Activated gamma-delta T cell treated with anti-CD3 and anti-CD28 coated beads, Interleukin-2, amount 50 U/mL, for 16 hours (primary cell): ENCODE measurements at regions not wholly inside any gene's neighbourhood (a gene's known extent, or its start where the extent isn't known, plus 50 kb on each side); places are given as distances from the start of the nearest gene placed in this dataset.

Experiments used
- DNase-seq: peaks from one replicate; pipeline ENCODE4 v3.0.0-alpha.2; 2020; ENCODE audit warnings: low read depth

- DNase-seq = no peak
Observed at GRCh38 chr22:49091917-49092545, 735.6 kb downstream of the BRD1 start.

DNA sequence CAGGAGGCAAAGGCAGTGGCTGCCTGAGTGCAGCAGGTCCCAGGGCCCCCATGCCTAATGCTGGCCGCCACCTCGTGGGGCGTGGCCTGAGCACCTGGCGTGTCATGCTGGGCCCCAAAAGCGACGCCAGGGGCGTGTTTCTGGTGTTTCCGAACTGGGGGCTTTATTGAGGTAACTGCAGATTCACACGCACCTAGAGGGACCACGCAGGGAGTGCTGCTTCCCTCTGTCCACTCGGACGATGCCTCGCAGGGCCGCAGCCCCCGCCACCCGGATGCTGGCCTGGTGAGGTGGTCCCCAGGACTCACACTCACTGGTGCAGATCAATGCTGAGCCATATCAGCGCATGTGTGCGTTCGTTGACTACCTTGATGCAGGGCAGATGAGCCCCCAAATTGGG is 736.2 kb downstream of the BRD1 start:
- no peak for DNase-seq

DNA sequence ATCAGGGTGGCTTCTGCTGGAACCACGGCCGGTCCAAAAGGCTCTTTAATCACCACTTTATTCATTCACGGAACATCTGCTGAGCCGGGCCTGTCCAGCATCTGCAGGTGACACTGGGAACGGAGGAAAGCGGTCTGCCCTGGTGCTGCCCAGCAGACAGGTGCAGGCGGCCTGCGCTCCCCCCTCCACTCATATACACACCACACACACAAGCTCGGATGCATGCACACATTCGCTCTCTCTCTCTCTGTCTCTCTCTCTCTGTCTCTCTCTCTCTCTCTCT is 736.9 kb downstream of the BRD1 start:
- DNase-seq = no peak

DNA sequence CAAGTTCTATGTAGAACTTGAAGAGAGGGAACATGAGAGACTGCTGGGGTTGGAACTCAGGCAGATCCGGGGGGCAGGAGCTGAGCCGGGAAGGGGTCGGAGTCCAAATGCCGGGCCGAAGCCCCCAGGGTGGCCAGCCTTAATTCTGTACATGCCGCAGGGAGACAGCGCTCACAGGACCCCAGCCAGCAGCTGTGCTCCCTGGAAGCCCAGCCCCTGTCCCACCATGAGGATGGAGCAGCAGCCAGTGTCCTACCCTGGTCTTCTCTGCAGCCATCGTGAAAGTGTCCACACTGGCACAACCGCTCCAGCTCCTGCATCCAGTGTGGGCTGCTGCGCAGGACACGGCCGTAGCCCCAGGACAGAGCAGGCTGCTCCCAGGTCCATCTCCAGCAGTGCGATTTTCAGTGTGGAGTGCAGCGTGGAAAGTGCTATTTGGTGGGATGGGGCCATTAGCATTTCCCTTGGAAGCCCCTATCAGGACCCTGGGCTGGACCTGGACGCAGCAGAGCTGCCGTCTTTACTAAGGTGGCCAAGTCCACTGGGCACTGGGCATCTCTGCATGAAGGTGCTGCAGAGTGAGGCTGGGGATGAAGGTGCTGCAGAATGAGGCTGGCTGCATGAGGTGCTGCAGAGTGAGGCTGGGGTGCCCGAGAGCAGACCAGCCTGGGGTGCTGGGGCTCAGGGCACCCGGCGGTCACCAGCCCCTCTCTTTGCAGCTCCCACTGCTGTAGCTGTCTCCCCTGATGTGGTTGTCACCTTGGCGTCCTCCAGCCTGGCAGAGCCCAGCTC is 737.4 kb downstream of the BRD1 start:
- no peak for DNase-seq

DNA sequence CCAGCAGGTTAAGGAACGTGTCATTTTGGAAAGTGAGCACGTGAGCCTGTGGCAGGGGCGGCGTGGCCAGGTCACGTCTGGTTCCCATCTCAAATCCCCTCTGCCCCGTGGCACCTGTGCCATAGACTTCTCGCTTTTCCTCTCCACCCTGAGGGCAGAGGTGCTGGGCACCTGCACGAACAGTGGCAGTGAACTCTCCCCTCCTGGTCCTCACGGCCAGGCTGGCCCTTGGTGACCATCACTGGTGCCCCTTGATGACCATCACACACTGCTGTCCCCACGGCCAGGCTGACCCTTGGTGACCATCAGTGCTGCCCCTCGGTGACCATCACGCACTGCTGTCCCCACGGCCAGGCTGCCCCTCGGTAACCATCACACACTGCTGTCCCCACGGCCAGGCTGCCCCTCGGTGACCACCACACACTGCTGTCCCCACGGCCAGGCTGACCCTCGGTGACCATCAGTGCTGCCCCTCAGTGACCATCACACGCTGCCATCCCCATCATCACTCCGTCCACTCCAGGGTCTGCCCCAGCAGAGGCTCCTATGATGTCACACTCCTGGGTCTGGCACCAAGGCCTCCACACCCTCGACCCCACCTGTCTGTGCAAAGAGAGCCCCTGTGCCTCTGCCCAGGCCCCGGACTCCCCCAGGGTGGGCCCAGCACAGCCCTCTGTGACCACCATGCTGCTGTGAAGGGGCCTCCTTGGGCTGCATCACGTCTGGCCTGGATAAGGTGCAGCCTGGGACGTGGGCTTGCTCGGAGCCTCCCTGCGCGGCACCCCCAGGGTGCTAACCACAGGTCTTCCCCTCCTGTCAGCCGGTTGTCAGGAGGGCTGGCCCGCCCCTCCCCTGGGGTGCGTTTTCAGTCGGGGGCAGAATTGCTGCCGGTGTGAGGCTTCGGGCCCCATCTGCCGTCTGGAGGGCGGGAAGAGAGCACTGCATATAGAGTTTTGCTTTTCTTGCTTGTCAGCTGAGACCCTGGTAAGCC is 738.6 kb downstream of the BRD1 start:
- DNase-seq = no peak

GRCh38 chr22:49087716-49088601 is 739.7 kb downstream of the BRD1 start:
- DNase-seq = no peak

GRCh38 chr22:49087198-49087597 is 740.5 kb downstream of the BRD1 start:
- no peak for DNase-seq

- DNase-seq = no peak
Observed at GRCh38 chr22:49086606-49087157, 741.0 kb downstream of the BRD1 start.

- no peak for DNase-seq
Observed at GRCh38 chr22:49086181-49086580, 741.5 kb downstream of the BRD1 start.

GRCh38 chr22:49084206-49084605 is 743.5 kb downstream of the BRD1 start:
- no peak for DNase-seq

- no peak for DNase-seq
Observed at GRCh38 chr22:49083607-49084006, 744.1 kb downstream of the BRD1 start.

DNA sequence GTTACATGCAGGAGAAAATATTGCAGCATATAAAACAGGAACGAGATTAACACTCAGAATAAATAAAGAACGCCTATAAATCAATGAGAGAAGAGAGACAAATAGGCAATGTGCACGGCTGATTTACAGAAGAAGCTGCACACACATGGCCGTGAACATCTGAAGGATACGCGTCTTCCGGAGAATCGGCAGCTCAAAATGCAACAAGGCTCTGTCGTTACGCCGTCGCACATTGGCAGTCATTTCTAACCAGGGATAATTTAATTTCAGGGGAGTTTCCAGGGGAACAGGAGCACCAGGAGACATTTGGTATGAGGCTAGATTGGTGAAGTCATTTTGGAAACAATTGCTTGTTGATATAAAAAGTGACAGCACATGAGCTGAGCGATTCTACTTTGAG is 745.2 kb downstream of the BRD1 start:
- no peak for DNase-seq

- DNase-seq = no peak
Observed at GRCh38 chr22:49081926-49082325, 745.7 kb downstream of the BRD1 start.

DNA sequence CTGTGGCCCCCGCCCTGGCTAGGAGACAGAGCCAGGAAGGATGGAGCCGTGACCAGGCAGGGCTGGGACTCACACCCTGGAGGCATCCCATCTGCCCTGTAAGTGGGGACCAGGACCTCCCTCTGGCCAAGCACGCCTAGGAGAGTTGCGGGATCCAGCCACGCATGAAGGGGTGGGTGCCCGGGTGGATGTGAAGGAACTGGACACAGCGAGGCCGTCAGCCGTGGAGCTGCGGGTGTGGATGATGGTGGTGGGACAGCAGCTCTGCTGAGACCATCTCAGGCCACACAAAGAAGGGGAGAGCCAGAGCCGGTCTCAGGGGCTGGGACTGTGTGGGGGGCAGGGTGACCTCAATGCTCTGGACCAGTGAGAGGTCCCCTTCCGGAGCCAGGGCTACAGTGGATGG is 746.4 kb downstream of the BRD1 start:
- DNase-seq = no peak

DNA sequence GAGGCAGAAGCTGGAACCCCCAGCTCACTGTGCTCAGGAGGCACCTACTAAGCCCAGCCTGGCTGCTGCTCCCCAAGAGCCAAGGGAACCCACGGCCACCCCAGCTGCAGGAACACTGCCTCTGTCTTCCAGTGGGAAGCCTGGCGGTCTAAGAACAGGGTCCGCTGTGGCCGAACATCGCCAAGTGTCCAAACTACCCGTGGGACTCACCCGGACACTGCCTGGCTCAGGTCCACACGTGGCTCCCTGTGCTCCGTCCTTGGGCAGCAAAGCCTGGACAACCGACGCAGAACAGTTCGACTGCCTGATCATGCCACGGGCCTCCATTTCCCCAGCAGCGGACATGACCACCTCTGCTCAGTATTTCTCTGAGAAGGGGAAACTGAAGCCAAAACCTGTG is 747.0 kb downstream of the BRD1 start:
- no peak for DNase-seq

DNA sequence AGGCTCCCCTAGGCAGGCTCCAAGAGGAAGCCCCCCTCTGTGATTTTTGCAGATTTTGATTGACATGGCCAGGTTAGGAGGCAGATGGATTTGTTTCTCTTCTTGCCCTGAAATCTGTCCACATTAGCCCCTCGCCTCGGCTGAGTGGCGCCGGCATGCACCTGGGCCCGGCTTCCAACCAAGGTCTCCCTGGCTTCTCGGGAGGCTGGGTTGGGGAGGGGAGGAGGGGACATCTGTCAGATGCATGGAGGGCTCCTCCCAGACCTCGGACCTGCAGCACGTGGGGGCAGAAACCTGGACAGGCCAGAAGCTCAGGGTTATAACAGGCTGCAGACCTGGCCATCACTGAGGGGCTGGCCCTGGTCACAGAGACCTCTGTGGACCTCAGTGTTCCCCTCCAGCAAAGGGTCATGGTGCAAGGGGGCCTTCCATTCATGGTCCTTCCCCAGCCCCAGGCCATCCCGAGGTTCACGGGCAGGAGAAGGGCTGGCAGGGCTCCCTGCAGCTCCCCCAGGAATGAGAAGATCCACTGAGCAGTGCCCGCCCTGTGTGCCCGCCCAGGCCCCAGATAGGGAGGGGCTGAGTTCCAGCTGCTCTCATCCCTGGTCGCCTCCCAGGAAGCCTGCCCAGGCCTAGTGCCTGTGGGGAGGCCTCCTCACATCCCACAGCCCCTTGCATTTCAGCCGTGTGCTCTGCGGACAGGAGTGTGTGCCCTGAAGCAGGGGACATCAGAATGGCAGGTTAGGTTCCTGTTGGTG is 747.8 kb downstream of the BRD1 start:
- DNase-seq = no peak

DNA sequence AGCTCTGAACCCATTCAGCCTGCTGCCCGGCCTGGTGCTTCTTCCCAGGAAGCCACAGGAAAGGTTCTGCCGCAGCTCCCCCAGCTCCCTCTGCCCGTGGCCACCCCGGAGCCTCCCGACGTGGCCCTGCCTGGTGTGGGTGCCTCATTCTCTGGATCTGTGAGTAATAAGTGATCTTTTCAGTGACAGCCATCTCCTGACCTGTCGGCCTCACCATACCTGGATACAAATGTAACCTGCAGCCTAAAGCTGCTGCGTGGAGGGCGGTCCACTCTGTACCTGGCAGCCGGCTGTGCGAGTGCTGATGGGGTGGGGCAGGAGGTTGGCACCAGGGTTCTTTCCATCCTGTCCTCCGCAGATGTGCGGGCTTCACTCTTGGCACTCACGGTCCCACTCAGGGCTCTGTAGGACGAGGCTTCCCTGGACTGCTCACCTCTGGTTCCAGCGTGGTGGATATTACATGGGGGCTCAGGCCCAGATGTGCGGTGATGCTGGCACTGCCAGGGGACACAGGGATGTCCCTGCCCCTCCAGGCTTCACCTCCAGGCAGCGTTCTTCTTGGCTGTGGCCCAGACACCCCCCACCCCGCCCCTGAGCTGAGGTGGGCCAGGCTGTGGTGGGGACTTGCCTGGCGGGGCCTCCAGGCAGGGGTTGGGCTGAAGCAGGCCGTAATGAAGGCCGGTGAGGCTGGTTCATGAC is 748.5 kb downstream of the BRD1 start:
- no peak for DNase-seq

- DNase-seq = no peak
Observed at GRCh38 chr22:49078076-49078710, 749.5 kb downstream of the BRD1 start.

GRCh38 chr22:49077586-49077985 is 750.1 kb downstream of the BRD1 start:
- no peak for DNase-seq

DNA sequence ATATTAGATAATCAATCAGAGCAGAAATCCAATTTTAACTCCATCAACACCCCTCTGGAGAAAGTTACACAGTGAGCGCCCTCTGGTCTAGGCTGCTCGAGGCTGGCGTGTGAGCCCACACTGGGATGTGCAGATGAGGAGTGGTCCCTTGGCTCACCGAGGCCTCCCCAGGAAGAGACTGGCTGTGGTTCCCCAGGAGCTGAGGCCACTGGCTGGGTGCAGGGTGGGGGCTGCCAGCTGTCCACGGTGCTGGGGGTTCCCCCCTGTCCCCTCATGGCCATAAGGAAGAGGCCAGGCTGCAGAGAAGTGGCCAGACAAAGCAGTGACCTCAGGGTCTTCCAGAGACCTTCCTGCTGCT is 750.7 kb downstream of the BRD1 start:
- DNase-seq = no peak
